Bronchial epithelial cell (primary cell): ENCODE measurements at regions not wholly inside any gene's neighbourhood (a gene's known extent, or its start where the extent isn't known, plus 50 kb on each side); places are given as distances from the start of the nearest gene placed in this dataset.
"Not testable (repeated sequence)": the region's sequence is repeated elsewhere in the genome, so short reads cannot be mapped to it uniquely, and the experiment has no call there.

Source experiments
- DNase-seq: peaks from one replicate; pipeline ENCODE4 v3.0.0-alpha.2; 2010; ENCODE audit warnings: low read depth
- FAIRE-seq: peaks from 2 replicates; lab custom pipeline; 2011; peaks lifted over from hg19 to GRCh38; lab: Jason Lieb, UNC
- H3K27me3 ChIP-seq: 2 replicates; pipeline ENCODE4 v1.5.1; 2011; ENCODE audit warnings: low read length; ENCODE audit not compliant: control insufficient read depth, insufficient read depth
- H3K36me3 ChIP-seq: 2 replicates; pipeline ENCODE4 v1.5.1; 2011; ENCODE audit warnings: low read length; ENCODE audit not compliant: control insufficient read depth, insufficient read depth
- H3K4me3 ChIP-seq: 2 replicates; pipeline ENCODE4 v1.5.1; 2011; ENCODE audit warnings: mild to moderate bottlenecking, low read depth, low read length, control low read depth
- CTCF ChIP-seq: IDR thresholded peaks from 2 replicates; pipeline ENCODE4 v1.5.1; 2011; ENCODE audit warnings: mild to moderate bottlenecking, moderate library complexity, low read length, control low read depth, inconsistent platforms; ENCODE audit not compliant: insufficient read depth, severe bottlenecking

GRCh38 chr5:14929293-14930065 lies 57.9 kb upstream of the ANKH start:
- DNase-seq = no peak
- Histone ChIP-seq H3K4me3 (no peak overlapping the region), H3K27me3 (no peaks in the 10 kb centered on the region), H3K36me3 (no peaks in the 10 kb centered on the region)
- TF ChIP-seq CTCF = no peak
- no peak for FAIRE-seq

GRCh38 chr5:14928661-14929060 lies 57.1 kb upstream of the ANKH start:
- Histone ChIP-seq H3K36me3 (no peaks in the 10 kb centered on the region), H3K27me3 (no peaks in the 10 kb centered on the region), H3K4me3 (no peak overlapping the region)
- peak; percentile 57 for DNase-seq
- TF ChIP-seq CTCF = no peak
- no peak for FAIRE-seq

- no peak overlapping the region for H3K4me3 ChIP-seq
- DNase-seq (no peak), FAIRE-seq (no peak)
- no peaks in the 10 kb centered on the region for H3K36me3 ChIP-seq
- no peak for TF ChIP-seq CTCF
- no peaks in the 10 kb centered on the region for H3K27me3 ChIP-seq
These were observed 53.7 kb upstream of the ANKH start for GRCh38 chr5:14925326-14925725.

- not testable (repeated sequence) for FAIRE-seq, H3K27me3 ChIP-seq, DNase-seq, H3K4me3 ChIP-seq, H3K36me3 ChIP-seq
These were observed 51.4 kb upstream of the ANKH start for GRCh38 chr5:14922952-14923351.

- TF ChIP-seq CTCF = no peak
- DNase-seq (no peak), FAIRE-seq (no peak)
- H3K4me3 ChIP-seq = no peak overlapping the region
- H3K27me3 ChIP-seq = no peaks in the 10 kb centered on the region
- H3K36me3 ChIP-seq = no peaks in the 10 kb centered on the region
These were observed 50.9 kb upstream of the ANKH start for GRCh38 chr5:14922456-14922855.
